HepG2 (cell line): ENCODE measurements at regions not wholly inside any gene's neighbourhood (a gene's known extent, or its start where the extent isn't known, plus 50 kb on each side); places are given as distances from the start of the nearest gene placed in this dataset.
A peak's percentile ranks its signal among the peaks of the same experiment; 100 is the strongest.

Experiments
- CREB1 ChIP-seq, 2 experiments: fragments of 450-650 bp in 1 of 2; IDR thresholded peaks; 2 replicates each; pipeline ENCODE4 v1.6.1; 2016 to 2017; ENCODE audit warnings: control low read depth in 1 of 2, mild to moderate bottlenecking in 1 of 2, missing compliant biosample characterization in 1 of 2, missing genetic modification characterization in 1 of 2
- CTCF ChIP-seq: sonication (generic); formaldehyde crosslinking; IDR thresholded peaks from 2 replicates; pipeline ENCODE4 v1.5.0; 2020; ENCODE audit warnings: mild to moderate bottlenecking, missing genetic modification reagents, moderate library complexity
- HNRNPH1 ChIP-seq: fragments of 200-400 bp; formaldehyde crosslinking; optimal IDR thresholded peaks from 2 replicates; pipeline ENCODE3; 2017; ENCODE audit warnings: mild to moderate bottlenecking, low read depth, low read length
- PATZ1 ChIP-seq: sonication (generic); formaldehyde crosslinking; IDR thresholded peaks from 2 replicates; pipeline ENCODE4 v1.4.0; 2020; ENCODE audit warnings: missing genetic modification reagents
- POLR2AphosphoS5 ChIP-seq: IDR thresholded peaks from 2 replicates; pipeline ENCODE4 v1.6.1; 2012; ENCODE audit warnings: low read depth, low read length
- SMC3 ChIP-seq: IDR thresholded peaks from 2 replicates; pipeline ENCODE4 v1.6.1; 2011; ENCODE audit warnings: low read length, improper control_type of control experiment
- STAT6 ChIP-seq: sonication (generic); formaldehyde crosslinking; IDR thresholded peaks from 2 replicates; pipeline ENCODE4 v1.4.0; 2020; ENCODE audit warnings: missing genetic modification reagents, mild to moderate bottlenecking, borderline replicate concordance
- ZNF205 ChIP-seq: IDR thresholded peaks from 2 replicates; pipeline ENCODE4 v1.6.1; 2018; ENCODE audit warnings: missing biosample characterization, missing genetic modification reagents
- ZNF513 ChIP-seq: sonication (generic); formaldehyde crosslinking; conservative IDR thresholded peaks from 2 replicates; pipeline ENCODE4 v1.5.0; 2020; ENCODE audit warnings: missing genetic modification reagents

GRCh38 chr6:37102299-37103168 is 67.4 kb upstream of the PIM1 start:
- TF ChIP-seq ZNF513 (CRISPR knock-in tag): no peak
- TF ChIP-seq PATZ1 (CRISPR knock-in tag): peak; percentile 98
- peak; percentile 2; the same call in 1 of the 2 replicates for TF ChIP-seq SMC3
- TF ChIP-seq POLR2AphosphoS5: peak; percentile 9
- TF ChIP-seq CREB1 (IDR thresholded peaks at IDR 0.05): peak; percentile 83
- TF ChIP-seq CREB1 (CRISPR knock-in tag; IDR thresholded peaks at IDR 0.05): no peak
- TF ChIP-seq CTCF (CRISPR knock-in tag): peak; percentile 38; the same call in 1 of the 2 replicates
- TF ChIP-seq ZNF205: no peak
- no peak for TF ChIP-seq HNRNPH1
- TF ChIP-seq STAT6 (CRISPR knock-in tag): no peak
